ENCODE measurements at regions not wholly inside any gene's neighbourhood (a gene's known extent, or its start where the extent isn't known, plus 50 kb on each side); places are given as distances from the start of the nearest gene placed in this dataset.

GRCh38 chr3:64344721-64345207 is 119.5 kb upstream of the PRICKLE2 start:
- H3K4me3 Mint-ChIP-seq, result no peak overlapping the region
- H3K9me3 Mint-ChIP-seq, result no peaks in the 10 kb centered on the region
- H3K4me1 Mint-ChIP-seq, result peaks cover 87% of the 10 kb centered on the region
- DNase-seq, result no peak
- TF ChIP-seq CTCF (IDR thresholded peaks at IDR 0.05), result no peak
- peaks cover 4% of the 10 kb centered on the region for H3K27me3 Mint-ChIP-seq (ENCODE audit: low read depth, poor library complexity)
- H3K36me3 Mint-ChIP-seq (ENCODE audit: low read depth), result no peaks in the 10 kb centered on the region
- H3K27ac Mint-ChIP-seq, result no peak overlapping the region

- no peaks in the 10 kb centered on the region for H3K36me3 Mint-ChIP-seq (ENCODE audit: low read depth)
- TF ChIP-seq CTCF (IDR thresholded peaks at IDR 0.05), result no peak
- H3K27ac Mint-ChIP-seq, result peak overlapping the region; percentile 88
- H3K27me3 Mint-ChIP-seq (ENCODE audit: low read depth, poor library complexity), result peaks cover 7% of the 10 kb centered on the region
- H3K4me3 Mint-ChIP-seq, result no peak overlapping the region
- no peak for DNase-seq
- H3K4me1 Mint-ChIP-seq, result peaks cover 78% of the 10 kb centered on the region
- peaks cover 5% of the 10 kb centered on the region for H3K9me3 Mint-ChIP-seq
These were observed 118.6 kb upstream of the PRICKLE2 start for GRCh38 chr3:64343689-64344430.

GRCh38 chr3:64342940-64343688 is 117.8 kb upstream of the PRICKLE2 start:
- no peak overlapping the region for H3K4me3 Mint-ChIP-seq

GRCh38 chr3:64341296-64341695 is 116.0 kb upstream of the PRICKLE2 start:
- no peak for TF ChIP-seq CTCF (IDR thresholded peaks at IDR 0.05)
- peak overlapping the region; percentile 71 for H3K27ac Mint-ChIP-seq
- peaks cover 16% of the 10 kb centered on the region for H3K9me3 Mint-ChIP-seq
- no peak overlapping the region for H3K4me3 Mint-ChIP-seq
- peaks cover 57% of the 10 kb centered on the region for H3K4me1 Mint-ChIP-seq
- H3K36me3 Mint-ChIP-seq (ENCODE audit: low read depth), result peaks cover 5% of the 10 kb centered on the region
- peaks cover 3% of the 10 kb centered on the region for H3K27me3 Mint-ChIP-seq (ENCODE audit: low read depth, poor library complexity)
- no peak for DNase-seq

More at GRCh38 chr3:64342940-64343688, 117.8 kb upstream of the PRICKLE2 start:
- Mint-ChIP-seq H3K4me1 (peaks cover 72% of the 10 kb centered on the region), H3K27ac (peak overlapping the region; percentile 84), H3K36me3 (ENCODE audit: low read depth) (peaks cover 2% of the 10 kb centered on the region), H3K9me3 (peaks cover 12% of the 10 kb centered on the region), H3K27me3 (ENCODE audit: low read depth, poor library complexity) (peaks cover 3% of the 10 kb centered on the region)
- TF ChIP-seq CTCF (IDR thresholded peaks at IDR 0.05), result no peak
- no peak for DNase-seq

- peaks cover 3% of the 10 kb centered on the region for H3K27me3 Mint-ChIP-seq (ENCODE audit: low read depth, poor library complexity)
- DNase-seq, result no peak
- H3K9me3 Mint-ChIP-seq, result peaks cover 16% of the 10 kb centered on the region
- no peak for TF ChIP-seq CTCF (IDR thresholded peaks at IDR 0.05)
- peaks cover 55% of the 10 kb centered on the region for H3K4me1 Mint-ChIP-seq
- peaks cover 5% of the 10 kb centered on the region for H3K36me3 Mint-ChIP-seq (ENCODE audit: low read depth)
- H3K27ac Mint-ChIP-seq, result peak overlapping the region; percentile 71
- H3K4me3 Mint-ChIP-seq, result no peak overlapping the region
These were observed 115.4 kb upstream of the PRICKLE2 start for GRCh38 chr3:64340641-64341101.
